Muscle of leg (tissue), 3 donors: ENCODE measurements at regions not wholly inside any gene's neighbourhood (a gene's known extent, or its start where the extent isn't known, plus 50 kb on each side); places are given as distances from the start of the nearest gene placed in this dataset.

Source experiments
- DNase-seq: peaks from one replicate; pipeline ENCODE4 v3.0.0; 2013
- H3K27ac ChIP-seq: one replicate; pipeline ENCODE4 v1.5.1; 2013; ENCODE audit warnings: mild to moderate bottlenecking, low read length, control low read depth
- H3K27me3 ChIP-seq: one replicate; pipeline ENCODE4 v1.6.1; 2013; ENCODE audit warnings: low read length; ENCODE audit not compliant: control insufficient read depth, insufficient read depth
- H3K36me3 ChIP-seq: one replicate; pipeline ENCODE4 v1.6.1; 2013; ENCODE audit warnings: low read length; ENCODE audit not compliant: control insufficient read depth, insufficient read depth
- H3K4me1 ChIP-seq: one replicate; pipeline ENCODE4 v1.6.1; 2013; ENCODE audit warnings: low read length; ENCODE audit not compliant: control insufficient read depth, insufficient read depth
- H3K4me3 ChIP-seq: one replicate; pipeline ENCODE4 v1.5.1; 2013; ENCODE audit warnings: low read length, control low read depth
- H3K9me3 ChIP-seq: replicated peaks from 2 replicates; pipeline ENCODE4 v1.6.1; 2013; ENCODE audit warnings: low read depth, low read length; ENCODE audit not compliant: control insufficient read depth
- WGBS: methylation state at CpG from one replicate; pipeline ENCODE4 v1.1.5; 2013; ENCODE audit warnings: missing lambda C conversion rate; ENCODE audit not compliant: insufficient coverage; 5-methylcytosine and 5-hydroxymethylcytosine counted together

GRCh38 chr12:83408851-83409250 is 722.1 kb downstream of the TMTC2 start:
- Histone ChIP-seq H3K27me3 (no peaks in the 10 kb centered on the region), H3K9me3 (no peaks in the 10 kb centered on the region), H3K4me3 (no peak overlapping the region), H3K27ac (no peak overlapping the region), H3K4me1 (no peaks in the 10 kb centered on the region), H3K36me3 (no peaks in the 10 kb centered on the region)
- DNase-seq: no peak
- no CpG with 5 or more reads among the region's 2 CpGs for WGBS

GRCh38 chr12:83408146-83408545 is 721.4 kb downstream of the TMTC2 start:
- WGBS: 67% methylated on average over 1 of the region's 2 CpGs
- Histone ChIP-seq H3K9me3 (no peaks in the 10 kb centered on the region), H3K27ac (no peak overlapping the region), H3K4me1 (no peaks in the 10 kb centered on the region), H3K27me3 (no peaks in the 10 kb centered on the region), H3K4me3 (no peak overlapping the region), H3K36me3 (no peaks in the 10 kb centered on the region)
- DNase-seq: peak; percentile 42

DNA sequence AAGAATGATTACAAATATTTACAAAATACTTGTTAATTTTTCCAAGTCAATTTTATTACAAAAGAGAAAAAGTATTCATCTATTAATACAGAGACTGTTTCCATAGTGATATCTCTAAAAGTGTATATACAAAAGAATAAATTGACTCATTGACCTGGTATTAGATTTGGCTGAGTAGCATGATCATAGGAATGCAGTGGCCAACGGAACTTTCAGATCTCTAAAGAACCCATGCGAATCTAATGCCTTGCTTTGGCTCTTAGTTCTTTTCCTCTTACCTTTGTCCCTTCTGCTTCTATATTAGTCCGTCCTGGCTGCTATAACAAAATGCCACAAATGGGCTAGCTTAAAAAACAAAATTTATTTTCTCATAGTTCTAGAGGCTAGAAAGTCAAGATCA is 717.8 kb downstream of the TMTC2 start:
- no peak for DNase-seq
- Histone ChIP-seq H3K4me3 (no peak overlapping the region), H3K27me3 (no peaks in the 10 kb centered on the region), H3K36me3 (no peaks in the 10 kb centered on the region), H3K27ac (no peak overlapping the region), H3K9me3 (no peaks in the 10 kb centered on the region), H3K4me1 (no peaks in the 10 kb centered on the region)
- 86% methylated on average over 2 of the region's 3 CpGs for WGBS

GRCh38 chr12:83390186-83390585 is 703.5 kb downstream of the TMTC2 start:
- H3K36me3 ChIP-seq: no peaks in the 10 kb centered on the region
- H3K27ac ChIP-seq: no peak overlapping the region
- H3K27me3 ChIP-seq: no peaks in the 10 kb centered on the region
- no CpG with 5 or more reads among the region's 3 CpGs for WGBS
- H3K9me3 ChIP-seq: no peaks in the 10 kb centered on the region
- no peaks in the 10 kb centered on the region for H3K4me1 ChIP-seq
- H3K4me3 ChIP-seq: no peak overlapping the region
- no peak for DNase-seq

GRCh38 chr12:83389237-83389996 is 702.7 kb downstream of the TMTC2 start:
- Histone ChIP-seq H3K4me3 (no peak overlapping the region), H3K27ac (no peak overlapping the region), H3K9me3 (no peaks in the 10 kb centered on the region), H3K4me1 (no peaks in the 10 kb centered on the region), H3K27me3 (no peaks in the 10 kb centered on the region), H3K36me3 (no peaks in the 10 kb centered on the region)
- DNase-seq: no peak
- WGBS: 65% methylated on average over 5 of the region's 16 CpGs

- H3K27me3 ChIP-seq: no peaks in the 10 kb centered on the region
- no peak overlapping the region for H3K4me3 ChIP-seq
- no peak overlapping the region for H3K27ac ChIP-seq
- H3K4me1 ChIP-seq: no peaks in the 10 kb centered on the region
- H3K9me3 ChIP-seq: no peaks in the 10 kb centered on the region
- no peak for DNase-seq
- H3K36me3 ChIP-seq: no peaks in the 10 kb centered on the region
Observed at GRCh38 chr12:83388551-83388950, 701.8 kb downstream of the TMTC2 start.

GRCh38 chr12:83386527-83387264 is 700.0 kb downstream of the TMTC2 start:
- Histone ChIP-seq H3K4me1 (no peaks in the 10 kb centered on the region), H3K27me3 (no peaks in the 10 kb centered on the region), H3K4me3 (no peak overlapping the region), H3K9me3 (no peaks in the 10 kb centered on the region), H3K27ac (no peak overlapping the region), H3K36me3 (no peaks in the 10 kb centered on the region)
- no peak for DNase-seq
- WGBS: 86% methylated on average over 1 of the region's 3 CpGs

DNA sequence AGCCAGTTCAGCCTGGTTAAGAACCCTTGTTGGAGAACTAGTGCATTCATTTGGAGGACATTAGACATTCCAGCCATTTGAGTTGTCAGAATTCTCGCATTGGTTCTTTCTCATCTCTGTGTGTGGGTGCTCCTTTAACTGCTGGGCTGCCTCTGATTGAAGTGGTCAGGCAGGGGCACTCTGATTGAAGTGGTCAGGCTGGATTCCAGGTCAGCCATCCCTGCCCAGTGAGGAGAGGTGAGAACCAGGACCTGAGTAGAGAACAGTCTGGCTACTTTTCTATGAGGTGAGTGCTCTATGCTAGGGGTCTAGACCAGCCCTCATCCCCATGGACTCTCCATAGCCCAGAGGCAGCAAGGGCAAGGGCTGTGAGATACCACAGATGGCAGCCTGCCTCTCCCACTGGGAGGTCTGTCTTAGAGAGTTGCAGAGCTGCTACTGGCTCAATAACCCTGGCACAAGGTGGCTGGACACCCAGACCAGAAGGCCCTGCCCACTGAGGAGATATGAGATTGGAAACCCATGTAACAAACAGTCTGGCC is 691.6 kb downstream of the TMTC2 start:
- WGBS: no CpG with 5 or more reads among the region's 1 CpG
- Histone ChIP-seq H3K9me3 (no peaks in the 10 kb centered on the region), H3K36me3 (no peaks in the 10 kb centered on the region), H3K4me3 (no peak overlapping the region), H3K27me3 (no peaks in the 10 kb centered on the region), H3K4me1 (no peaks in the 10 kb centered on the region), H3K27ac (no peak overlapping the region)
- no peak for DNase-seq

DNA sequence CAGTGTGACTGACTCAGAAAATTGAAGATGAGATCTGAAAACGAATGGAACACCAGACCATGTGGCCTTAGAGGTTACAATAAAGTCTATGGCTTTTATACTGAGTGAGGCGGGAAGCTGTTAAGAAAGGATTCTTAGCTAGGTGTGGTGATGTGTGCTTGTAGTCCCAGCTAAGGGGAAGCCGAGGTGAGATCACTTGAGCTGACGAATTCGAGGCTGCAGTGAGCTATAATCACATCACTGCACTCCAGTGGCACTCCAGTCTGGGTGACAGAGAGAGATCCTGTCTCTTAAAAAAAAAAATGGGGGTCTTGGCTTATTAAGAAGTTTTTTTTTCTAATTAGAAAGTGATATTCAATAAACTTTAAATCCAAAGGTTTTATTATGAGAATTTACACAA is 678.6 kb downstream of the TMTC2 start:
- no peak for DNase-seq
- H3K36me3 ChIP-seq: no peaks in the 10 kb centered on the region
- H3K9me3 ChIP-seq: no peaks in the 10 kb centered on the region
- WGBS: 43% methylated on average over 1 of the region's 5 CpGs
- H3K4me1 ChIP-seq: no peaks in the 10 kb centered on the region
- no peak overlapping the region for H3K27ac ChIP-seq
- no peaks in the 10 kb centered on the region for H3K27me3 ChIP-seq
- H3K4me3 ChIP-seq: no peak overlapping the region

GRCh38 chr12:83361475-83361874 is 674.8 kb downstream of the TMTC2 start:
- H3K27me3 ChIP-seq: no peaks in the 10 kb centered on the region
- WGBS: 71% methylated on average over 1 of the region's 2 CpGs
- no peak for DNase-seq
- H3K36me3 ChIP-seq: no peaks in the 10 kb centered on the region
- no peak overlapping the region for H3K27ac ChIP-seq
- no peaks in the 10 kb centered on the region for H3K9me3 ChIP-seq
- H3K4me3 ChIP-seq: no peak overlapping the region
- no peaks in the 10 kb centered on the region for H3K4me1 ChIP-seq
